NCI-H226 (cell line): ENCODE measurements at regions not wholly inside any gene's neighbourhood (a gene's known extent, or its start where the extent isn't known, plus 50 kb on each side); places are given as distances from the start of the nearest gene placed in this dataset.

Experiments used
- DNase-seq: peaks from one replicate; pipeline ENCODE4 v3.0.0-alpha.2; 2015

- no peak for DNase-seq
Measured at GRCh38 chr5:12477554-12477953, 573.3 kb upstream of the CTNND2 start.

GRCh38 chr5:12467799-12468198 is 563.6 kb upstream of the CTNND2 start:
- DNase-seq = no peak

- no peak for DNase-seq
Measured at GRCh38 chr5:12460493-12461261, 556.4 kb upstream of the CTNND2 start.

GRCh38 chr5:12459326-12459725 is 555.1 kb upstream of the CTNND2 start:
- no peak for DNase-seq

GRCh38 chr5:12419075-12419474 is 514.8 kb upstream of the CTNND2 start:
- no peak for DNase-seq

GRCh38 chr5:12413585-12413984 is 509.3 kb upstream of the CTNND2 start:
- DNase-seq = no peak

GRCh38 chr5:12413075-12413474 is 508.8 kb upstream of the CTNND2 start:
- DNase-seq = no peak

- DNase-seq = no peak
Measured at GRCh38 chr5:12399868-12400267, 495.6 kb upstream of the CTNND2 start.

- no peak for DNase-seq
Measured at GRCh38 chr5:12392246-12392645, 488.0 kb upstream of the CTNND2 start.

GRCh38 chr5:12385095-12385494 is 480.8 kb upstream of the CTNND2 start:
- no peak for DNase-seq

GRCh38 chr5:12384005-12384404 is 479.8 kb upstream of the CTNND2 start:
- DNase-seq = no peak

GRCh38 chr5:12367973-12368372 is 463.7 kb upstream of the CTNND2 start:
- no peak for DNase-seq

GRCh38 chr5:12360218-12360617 is 456.0 kb upstream of the CTNND2 start:
- no peak for DNase-seq

- DNase-seq = no peak
Measured at GRCh38 chr5:12358371-12359090, 454.3 kb upstream of the CTNND2 start.

- DNase-seq = no peak
Measured at GRCh38 chr5:12357626-12358025, 453.4 kb upstream of the CTNND2 start.

GRCh38 chr5:12354686-12355085 is 450.4 kb upstream of the CTNND2 start:
- DNase-seq = no peak

- DNase-seq = no peak
Measured at GRCh38 chr5:12343558-12343957, 439.3 kb upstream of the CTNND2 start.

- no peak for DNase-seq
Measured at GRCh38 chr5:12335938-12336337, 431.7 kb upstream of the CTNND2 start.

GRCh38 chr5:12332480-12332879 is 428.2 kb upstream of the CTNND2 start:
- DNase-seq = no peak

GRCh38 chr5:12330993-12331588 is 426.8 kb upstream of the CTNND2 start:
- DNase-seq = no peak

- DNase-seq = no peak
Measured at GRCh38 chr5:12330381-12330780, 426.1 kb upstream of the CTNND2 start.

GRCh38 chr5:12323637-12324229 is 419.5 kb upstream of the CTNND2 start:
- no peak for DNase-seq

- no peak for DNase-seq
Measured at GRCh38 chr5:12322042-12322441, 417.8 kb upstream of the CTNND2 start.

- no peak for DNase-seq
Measured at GRCh38 chr5:12320331-12320730, 416.1 kb upstream of the CTNND2 start.
